GM12892 (cell line): ENCODE measurements at regions not wholly inside any gene's neighbourhood (a gene's known extent, or its start where the extent isn't known, plus 50 kb on each side); places are given as distances from the start of the nearest gene placed in this dataset.

Experiments used
- POLR2A ChIP-seq: IDR thresholded peaks from 2 replicates; pipeline ENCODE4 v1.6.1; 2011; ENCODE audit warnings: low read depth, low read length, control low read depth
- POLR2AphosphoS5 ChIP-seq: IDR thresholded peaks from 2 replicates; pipeline ENCODE4 v1.6.1; 2011; ENCODE audit warnings: low read depth, low read length, control low read depth

GRCh38 chr16:63856537-63856936 lies 1265.3 kb downstream of the CDH11 start:
- TF ChIP-seq POLR2AphosphoS5 (no peak), POLR2A (no peak)
